Renal cortex interstitium (tissue), 11 donors: ENCODE measurements at regions not wholly inside any gene's neighbourhood (a gene's known extent, or its start where the extent isn't known, plus 50 kb on each side); places are given as distances from the start of the nearest gene placed in this dataset.
A peak's percentile ranks its signal among the peaks of the same experiment; 100 is the strongest.

ENCODE experiments used
- DNase-seq, 11 donors: peaks; one replicate each; pipeline ENCODE4 v3.0.0-alpha.2; 2013; ENCODE audit warnings: low read depth in 9 of 11, low spot score in 4 of 11; ENCODE audit errors: extremely low read depth in 1 of 11

- no peak for DNase-seq
Measured at GRCh38 chr17:65385071-65385470, 176.4 kb downstream of the AXIN2 start.

GRCh38 chr17:65381152-65381551 is 180.3 kb downstream of the AXIN2 start:
- DNase-seq: no peak

- no peak for DNase-seq
Measured at GRCh38 chr17:65374966-65375365, 186.5 kb downstream of the AXIN2 start.

GRCh38 chr17:65371702-65372101 is 189.7 kb downstream of the AXIN2 start:
- no peak for DNase-seq

GRCh38 chr17:65370669-65371131 is 190.7 kb downstream of the AXIN2 start:
- no peak for DNase-seq

GRCh38 chr17:65368341-65368740 is 193.1 kb downstream of the AXIN2 start:
- no peak for DNase-seq

- no peak for DNase-seq
Measured at GRCh38 chr17:65366102-65366844, 195.2 kb downstream of the AXIN2 start.

GRCh38 chr17:65365169-65365568 is 196.3 kb downstream of the AXIN2 start:
- peak in 1 of 11 donors; percentile 15 for DNase-seq

GRCh38 chr17:65364438-65364837 is 197.0 kb downstream of the AXIN2 start:
- no peak for DNase-seq

GRCh38 chr17:65362826-65363225 is 198.6 kb downstream of the AXIN2 start:
- peak in 1 of 11 donors; percentile 6 for DNase-seq

- DNase-seq: no peak
Measured at GRCh38 chr17:65360961-65361552, 200.4 kb downstream of the AXIN2 start.

- no peak for DNase-seq
Measured at GRCh38 chr17:65359016-65359415, 202.4 kb downstream of the AXIN2 start.

- no peak for DNase-seq
Measured at GRCh38 chr17:65356536-65356935, 204.9 kb downstream of the AXIN2 start.

- no peak for DNase-seq
Measured at GRCh38 chr17:65355246-65355645, 206.2 kb downstream of the AXIN2 start.

GRCh38 chr17:65349916-65350315 is 211.5 kb downstream of the AXIN2 start:
- DNase-seq: no peak

GRCh38 chr17:65346166-65346565 is 209.0 kb downstream of the RGS9 start:
- no peak for DNase-seq

GRCh38 chr17:65345261-65346005 is 208.3 kb downstream of the RGS9 start:
- no peak for DNase-seq

GRCh38 chr17:65340401-65340800 is 203.2 kb downstream of the RGS9 start:
- DNase-seq: no peak

GRCh38 chr17:65334406-65334805 is 197.2 kb downstream of the RGS9 start:
- DNase-seq: peak in 1 of 11 donors; percentile 47

GRCh38 chr17:65332779-65333178 is 195.6 kb downstream of the RGS9 start:
- DNase-seq: no peak
